ENCODE measurements at regions not wholly inside any gene's neighbourhood (a gene's known extent, or its start where the extent isn't known, plus 50 kb on each side); places are given as distances from the start of the nearest gene placed in this dataset.

DNA sequence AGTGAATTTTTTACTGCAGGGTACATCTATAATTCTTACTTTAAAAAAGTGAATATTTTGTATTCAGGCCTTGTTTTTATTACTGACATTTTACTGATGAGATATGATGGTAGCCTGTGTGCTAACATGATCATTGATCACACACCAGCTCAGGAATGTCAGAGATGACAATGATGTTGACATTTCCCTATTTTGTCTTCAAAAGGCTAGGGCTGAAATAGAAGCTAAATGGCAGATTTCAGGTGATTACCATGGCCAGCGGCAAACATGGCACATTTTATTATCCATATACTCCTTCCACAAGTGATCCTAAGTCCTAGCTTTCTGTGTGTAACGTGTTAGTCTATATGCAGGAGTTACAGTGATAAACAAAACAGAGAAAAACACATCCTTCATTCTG, 544.3 kb upstream of the MIR17HG start:
- Mint-ChIP-seq H3K4me1 (no peaks in the 10 kb centered on the region), H3K9me3 (peaks cover 6% of the 10 kb centered on the region), H3K36me3 (ENCODE audit: low read depth) (no peaks in the 10 kb centered on the region), H3K4me3 (no peak overlapping the region), H3K27ac (no peak overlapping the region), H3K27me3 (no peaks in the 10 kb centered on the region)
- intact Hi-C loops (cut with micrococcal nuclease): no loop called here
- no peak for TF ChIP-seq CTCF (IDR thresholded peaks at IDR 0.05)
- ATAC-seq (ENCODE audit: low read depth): no peak
- no peak for DNase-seq
- ChIA-PET POLR2A (no interaction called here), CTCF (no interaction called here)

- H3K27me3 Mint-ChIP-seq: no peaks in the 10 kb centered on the region
- H3K4me3 Mint-ChIP-seq: no peak overlapping the region
- no peak overlapping the region for H3K27ac Mint-ChIP-seq
- TF ChIP-seq CTCF (IDR thresholded peaks at IDR 0.05): no peak
- ChIA-PET POLR2A (no interaction called here), CTCF (no interaction called here)
- H3K4me1 Mint-ChIP-seq: no peaks in the 10 kb centered on the region
- no peak for ATAC-seq (ENCODE audit: low read depth)
- intact Hi-C loops (cut with micrococcal nuclease): no loop called here
- H3K9me3 Mint-ChIP-seq: peaks cover 4% of the 10 kb centered on the region
- DNase-seq: no peak
- no peaks in the 10 kb centered on the region for H3K36me3 Mint-ChIP-seq (ENCODE audit: low read depth)
Observed at GRCh38 chr13:90806016-90806615, 541.4 kb upstream of the MIR17HG start.

DNA sequence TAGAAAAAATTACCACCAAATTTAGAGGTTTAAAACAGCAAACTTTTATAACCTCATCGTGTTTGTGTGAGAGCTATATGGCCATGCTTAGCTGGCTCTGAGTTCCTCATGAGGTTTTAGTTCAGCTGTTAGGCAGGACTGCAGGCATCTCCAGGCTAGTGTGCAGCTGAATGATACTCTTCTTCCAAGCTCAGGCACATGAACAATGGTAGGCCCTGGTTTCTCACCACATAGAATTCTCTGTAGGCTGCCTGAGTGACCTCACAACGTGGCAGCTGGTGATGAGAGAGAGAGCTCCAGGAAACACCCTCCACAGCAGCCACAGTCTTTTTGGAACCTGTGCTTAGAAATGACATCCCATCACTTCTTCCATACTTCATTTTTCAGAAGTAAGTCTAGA, 540.6 kb upstream of the MIR17HG start:
- CTCF ChIA-PET: no interaction called here
- no peak overlapping the region for H3K4me3 Mint-ChIP-seq
- ATAC-seq (ENCODE audit: low read depth) (no peak), DNase-seq (no peak)
- H3K36me3 Mint-ChIP-seq (ENCODE audit: low read depth): no peaks in the 10 kb centered on the region
- intact Hi-C loops (cut with micrococcal nuclease): no loop called here
- H3K27ac Mint-ChIP-seq: no peak overlapping the region
- POLR2A ChIA-PET: no interaction called here
- TF ChIP-seq CTCF (IDR thresholded peaks at IDR 0.05): no peak
- peaks cover 4% of the 10 kb centered on the region for H3K9me3 Mint-ChIP-seq
- no peaks in the 10 kb centered on the region for H3K27me3 Mint-ChIP-seq
- no peaks in the 10 kb centered on the region for H3K4me1 Mint-ChIP-seq

- ChIA-PET CTCF (no interaction called here), POLR2A (no interaction called here)
- no peak for DNase-seq
- no peaks in the 10 kb centered on the region for H3K36me3 Mint-ChIP-seq (ENCODE audit: low read depth)
- H3K27me3 Mint-ChIP-seq: no peaks in the 10 kb centered on the region
- H3K27ac Mint-ChIP-seq: no peak overlapping the region
- H3K4me1 Mint-ChIP-seq: no peaks in the 10 kb centered on the region
- peaks cover 4% of the 10 kb centered on the region for H3K9me3 Mint-ChIP-seq
- ATAC-seq (ENCODE audit: low read depth): no peak
- intact Hi-C loops (cut with micrococcal nuclease): no loop called here
- TF ChIP-seq CTCF (IDR thresholded peaks at IDR 0.05): no peak
- H3K4me3 Mint-ChIP-seq: no peak overlapping the region
Observed at GRCh38 chr13:90808838-90809237, 538.6 kb upstream of the MIR17HG start.

DNA sequence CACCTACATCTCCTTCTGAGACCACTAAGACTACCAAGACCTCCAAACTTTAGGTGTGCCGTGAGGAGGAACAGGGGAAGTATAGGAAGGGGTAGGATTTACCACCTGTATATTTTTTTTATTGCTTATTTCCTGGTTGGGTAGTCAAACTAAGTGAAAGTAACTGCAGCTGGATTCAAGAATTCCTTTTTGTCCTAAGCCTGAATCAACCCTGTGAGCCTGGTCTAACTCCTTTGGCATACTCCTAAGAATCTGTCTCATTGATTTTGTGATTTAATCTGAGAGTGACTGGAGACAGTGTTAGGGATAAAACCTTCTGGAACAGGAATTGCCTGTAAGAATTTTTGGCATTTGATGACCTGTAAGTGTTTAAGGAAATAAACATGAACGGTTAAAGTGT, 523.5 kb upstream of the MIR17HG start:
- intact Hi-C loops (cut with micrococcal nuclease): no loop called here
- no peaks in the 10 kb centered on the region for H3K27me3 Mint-ChIP-seq
- CTCF ChIA-PET: no interaction called here
- no peak overlapping the region for H3K4me3 Mint-ChIP-seq
- DNase-seq (no peak), ATAC-seq (ENCODE audit: low read depth) (no peak)
- peaks cover 9% of the 10 kb centered on the region for H3K9me3 Mint-ChIP-seq
- H3K36me3 Mint-ChIP-seq (ENCODE audit: low read depth): no peaks in the 10 kb centered on the region
- no peaks in the 10 kb centered on the region for H3K4me1 Mint-ChIP-seq
- no peak for TF ChIP-seq CTCF (IDR thresholded peaks at IDR 0.05)
- POLR2A ChIA-PET: no interaction called here
- H3K27ac Mint-ChIP-seq: no peak overlapping the region
